Fibroblast of peridontal ligament (primary cell): ENCODE measurements at regions not wholly inside any gene's neighbourhood (a gene's known extent, or its start where the extent isn't known, plus 50 kb on each side); places are given as distances from the start of the nearest gene placed in this dataset.
"Not testable (repeated sequence)": the region's sequence is repeated elsewhere in the genome, so short reads cannot be mapped to it uniquely, and the experiment has no call there.

ENCODE experiments used
- DNase-seq: peaks from one replicate; pipeline ENCODE4 v3.0.0-alpha.2; 2010; ENCODE audit errors: extremely low read depth

- peak; percentile 7 for DNase-seq
Measured at GRCh38 chrY:11461406-11461805, 1239.6 kb upstream of the USP9Y start.

- DNase-seq = not testable (repeated sequence)
Measured at GRCh38 chrY:11466778-11467177, 1234.3 kb upstream of the USP9Y start.
